ENCODE measurements at regions not wholly inside any gene's neighbourhood (a gene's known extent, or its start where the extent isn't known, plus 50 kb on each side); places are given as distances from the start of the nearest gene placed in this dataset.

GRCh38 chr1:222278501-222278900, 269.4 kb downstream of the HHIPL2 start:
- Histone ChIP-seq H3K9me3 (ENCODE audit: insufficient read depth in 2 of 2, low read depth in 1 of 2, low read length in 1 of 2) (no peaks in the 10 kb centered on the region), H3K4me3 (ENCODE audit: extremely low read depth in 1 of 4, insufficient read depth in 2 of 4, low read depth in 3 of 4, low read length in 4 of 4) (no peak overlapping the region), H4K5ac (ENCODE audit: insufficient read length, low read depth, low read length) (no peak overlapping the region), H2AFZ (ENCODE audit: low read length) (no peak overlapping the region), H3K79me2 (ENCODE audit: control insufficient read depth in 1 of 2, insufficient read depth in 2 of 2, low read length in 2 of 2) (no peaks in the 10 kb centered on the region), H2BK15ac (ENCODE audit: low read length) (no peak overlapping the region), H3K79me1 (ENCODE audit: low read depth, low read length) (no peaks in the 10 kb centered on the region), H4K8ac (ENCODE audit: extremely low read depth, insufficient read depth, low read length) (no peak overlapping the region), H3K4ac (replicated peaks; ENCODE audit: insufficient read length, low read depth, low read length) (no peak overlapping the region), H4K20me1 (replicated peaks in 1 of 2; ENCODE audit: control insufficient read depth in 1 of 2, insufficient read depth in 2 of 2, low read length in 2 of 2) (no peaks in the 10 kb centered on the region), H2BK20ac (ENCODE audit: low read length) (no peak overlapping the region), H3K36me3 (ENCODE audit: control insufficient read depth in 2 of 4, insufficient read depth in 4 of 4, low read length in 3 of 4) (no peaks in the 10 kb centered on the region), H3K14ac (ENCODE audit: insufficient read length) (no peak overlapping the region), H2BK12ac (ENCODE audit: low read depth, low read length) (no peak overlapping the region), H3K56ac (replicated peaks; ENCODE audit: insufficient read length, low read depth, low read length) (no peak overlapping the region), H2AK5ac (ENCODE audit: low read depth, low read length) (no peak overlapping the region), H3K4me2 (ENCODE audit: insufficient read depth in 1 of 2, low read depth in 2 of 2, low read length in 2 of 2) (no peak overlapping the region), H3K4me1 (replicated peaks in 1 of 4; ENCODE audit: control insufficient read depth in 3 of 4, insufficient read depth in 4 of 4, low read length in 3 of 4) (no peaks in the 10 kb centered on the region), H3K9ac (replicated peaks in 1 of 4; ENCODE audit: extremely low read depth in 1 of 4, low read depth in 3 of 4, low read length in 3 of 4) (no peak overlapping the region), H3K23me2 (ENCODE audit: low read depth, low read length) (no peaks in the 10 kb centered on the region), H4K91ac (replicated peaks; ENCODE audit: insufficient read length, low read length) (no peak overlapping the region), H2BK5ac (ENCODE audit: low read depth, low read length) (no peak overlapping the region), H3K18ac (ENCODE audit: extremely low read depth, low read length) (no peak overlapping the region), H3K27ac (ENCODE audit: low read depth, low read length) (no peak overlapping the region), H2BK120ac (replicated peaks; ENCODE audit: low read depth, low read length) (no peak overlapping the region), H3K27me3 (replicated peaks in 1 of 4; ENCODE audit: control insufficient read depth in 3 of 4, extremely low read depth in 1 of 4, insufficient read depth in 3 of 4, low read length in 3 of 4) (no peaks in the 10 kb centered on the region), H3K23ac (ENCODE audit: insufficient read length) (no peak overlapping the region)
- TF ChIP-seq PHF8 (conservative IDR thresholded peaks at IDR 0.05; ENCODE audit: low read depth, low read length) (no peak), RAD21 (IDR thresholded peaks at IDR 0.05 in 1 of 2, conservative IDR thresholded peaks at IDR 0.05 in 1 of 2; ENCODE audit: low read depth in 2 of 2, low read length in 2 of 2) (no peak), TBP (IDR thresholded peaks at IDR 0.05; ENCODE audit: low read depth, low read length) (no peak), ASH2L (IDR thresholded peaks at IDR 0.05; ENCODE audit: low read length) (no peak), CHD1 (IDR thresholded peaks at IDR 0.05; ENCODE audit: low read depth, low read length) (no peak), YY1 (IDR thresholded peaks at IDR 0.05; ENCODE audit: low read depth, low read length) (no peak), HDAC6 (IDR thresholded peaks at IDR 0.05; ENCODE audit: low read depth, low read length) (no peak), CEBPB (IDR thresholded peaks at IDR 0.05; ENCODE audit: low read depth, low read length) (no peak), KDM5A (IDR thresholded peaks at IDR 0.05; ENCODE audit: low read length) (no peak), SUZ12 (IDR thresholded peaks at IDR 0.05; ENCODE audit: low read length) (no peak), SIX5 (IDR thresholded peaks at IDR 0.05; ENCODE audit: low read depth, low read length) (no peak), SRF (IDR thresholded peaks at IDR 0.05; ENCODE audit: low read depth, low read length) (no peak)
- DNase-seq (ENCODE audit: low read depth in 1 of 2, low spot score in 2 of 2) (no peak), FAIRE-seq (no peak)
- POLR2A ChIA-PET (ENCODE audit: partially characterized antibody) = no interaction called here
- CTCF ChIA-PET (ENCODE audit: partially characterized antibody) = interaction anchor here (1.4 kb wide), 1 partner anchor 177 kb away, joined by 3 read pairs; no protein-coding TSS in a partner anchor

Measured in H1 (cell line).